ENCODE measurements at regions not wholly inside any gene's neighbourhood (a gene's known extent, or its start where the extent isn't known, plus 50 kb on each side); places are given as distances from the start of the nearest gene placed in this dataset.
"Not testable (repeated sequence)": the region's sequence is repeated elsewhere in the genome, so short reads cannot be mapped to it uniquely, and the experiment has no call there.

DNA sequence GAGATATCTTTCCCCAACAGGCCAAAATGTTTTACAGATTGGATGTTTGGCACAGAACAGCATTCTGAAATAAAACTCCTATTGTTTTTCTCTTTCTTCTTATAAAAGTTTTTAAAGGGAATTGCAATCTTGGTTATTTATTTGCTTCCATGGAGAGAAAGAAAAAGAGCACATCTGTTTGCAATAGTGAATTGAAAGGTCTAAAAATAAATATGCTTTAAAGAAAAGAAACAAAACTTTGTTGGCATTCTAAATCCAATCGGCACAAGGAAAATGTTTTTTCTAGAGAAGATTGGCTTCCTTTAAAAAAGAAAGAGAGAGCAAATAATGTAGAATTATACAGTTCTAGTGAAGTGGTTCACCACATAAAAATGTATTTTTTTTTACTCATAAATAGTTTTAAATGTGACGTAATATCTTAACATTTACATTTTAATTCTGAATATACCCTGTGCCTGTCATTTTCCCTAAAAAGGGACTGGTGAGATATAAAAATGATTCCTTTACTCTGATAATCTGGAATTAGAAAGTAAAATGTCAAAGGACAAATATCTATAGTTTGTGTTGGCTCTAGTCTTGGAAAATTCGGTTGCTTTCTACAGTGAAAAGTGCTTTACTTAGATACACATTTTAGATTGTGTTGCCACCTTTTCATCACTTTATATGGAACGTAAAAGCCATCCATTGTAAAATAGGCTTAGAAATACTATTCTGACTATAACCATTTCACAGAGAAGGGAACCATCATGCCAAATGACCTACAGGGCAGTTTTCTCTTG, 257.4 kb upstream of the CBLB start:
- Mint-ChIP-seq H3K4me1 (peaks cover 9% of the 10 kb centered on the region), H3K36me3 (ENCODE audit: low read depth) (no peaks in the 10 kb centered on the region), H3K4me3 (no peak overlapping the region), H3K9me3 (peaks cover 2% of the 10 kb centered on the region), H3K27ac (no peak overlapping the region), H3K27me3 (no peaks in the 10 kb centered on the region)
- CTCF ChIA-PET = no interaction called here
- POLR2A ChIA-PET = no interaction called here
- no peak for DNase-seq

DNA sequence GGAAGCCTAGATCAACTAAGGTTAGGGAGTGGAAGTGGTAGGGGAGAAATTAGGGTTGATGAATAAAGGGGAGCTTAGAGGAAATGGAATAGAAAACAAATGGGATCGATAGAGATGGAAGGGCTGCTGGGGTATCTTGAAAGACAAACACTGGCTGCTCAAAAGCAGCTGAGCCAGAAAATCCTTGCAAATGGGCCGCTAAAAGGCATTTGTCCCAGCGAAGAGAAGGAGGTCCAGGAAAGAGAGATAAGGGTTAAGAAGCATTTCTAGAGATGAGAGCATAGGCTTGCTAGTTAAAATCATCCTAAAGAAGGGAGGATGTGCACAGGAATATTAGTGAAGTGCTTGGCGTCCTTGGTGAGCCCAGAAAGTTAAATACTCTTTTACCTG, 258.0 kb upstream of the CBLB start:
- H3K4me1 Mint-ChIP-seq = peaks cover 11% of the 10 kb centered on the region
- H3K9me3 Mint-ChIP-seq = peaks cover 2% of the 10 kb centered on the region
- ChIA-PET CTCF (no interaction called here), POLR2A (no interaction called here)
- H3K4me3 Mint-ChIP-seq = no peak overlapping the region
- no peak for DNase-seq
- no peaks in the 10 kb centered on the region for H3K36me3 Mint-ChIP-seq (ENCODE audit: low read depth)
- H3K27me3 Mint-ChIP-seq = no peaks in the 10 kb centered on the region
- H3K27ac Mint-ChIP-seq = no peak overlapping the region

DNA sequence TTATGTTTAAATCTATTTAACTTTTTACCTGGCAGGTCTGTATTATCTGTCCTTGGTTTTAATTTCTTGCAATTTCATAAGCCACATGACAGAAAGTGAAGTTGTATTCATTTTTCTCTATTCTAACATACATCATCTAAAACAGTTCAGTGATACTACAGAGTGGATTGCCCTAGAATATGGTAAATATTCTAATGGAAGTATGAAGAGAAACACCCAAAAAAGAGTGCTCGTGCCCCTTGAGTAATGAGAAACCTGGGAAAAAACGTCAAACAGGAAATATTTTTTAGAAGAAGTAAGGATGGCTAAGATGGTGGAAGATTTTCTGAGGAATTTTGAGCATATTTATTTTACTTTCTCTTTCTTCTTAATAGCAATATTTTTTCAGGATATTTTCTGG, 261.1 kb upstream of the CBLB start:
- no peak for DNase-seq
- CTCF ChIA-PET = no interaction called here
- Mint-ChIP-seq H3K36me3 (ENCODE audit: low read depth) (peaks cover 3% of the 10 kb centered on the region), H3K4me1 (peaks cover 11% of the 10 kb centered on the region), H3K27ac (no peak overlapping the region), H3K4me3 (no peak overlapping the region), H3K9me3 (peaks cover 10% of the 10 kb centered on the region), H3K27me3 (no peaks in the 10 kb centered on the region)
- POLR2A ChIA-PET = no interaction called here

DNA sequence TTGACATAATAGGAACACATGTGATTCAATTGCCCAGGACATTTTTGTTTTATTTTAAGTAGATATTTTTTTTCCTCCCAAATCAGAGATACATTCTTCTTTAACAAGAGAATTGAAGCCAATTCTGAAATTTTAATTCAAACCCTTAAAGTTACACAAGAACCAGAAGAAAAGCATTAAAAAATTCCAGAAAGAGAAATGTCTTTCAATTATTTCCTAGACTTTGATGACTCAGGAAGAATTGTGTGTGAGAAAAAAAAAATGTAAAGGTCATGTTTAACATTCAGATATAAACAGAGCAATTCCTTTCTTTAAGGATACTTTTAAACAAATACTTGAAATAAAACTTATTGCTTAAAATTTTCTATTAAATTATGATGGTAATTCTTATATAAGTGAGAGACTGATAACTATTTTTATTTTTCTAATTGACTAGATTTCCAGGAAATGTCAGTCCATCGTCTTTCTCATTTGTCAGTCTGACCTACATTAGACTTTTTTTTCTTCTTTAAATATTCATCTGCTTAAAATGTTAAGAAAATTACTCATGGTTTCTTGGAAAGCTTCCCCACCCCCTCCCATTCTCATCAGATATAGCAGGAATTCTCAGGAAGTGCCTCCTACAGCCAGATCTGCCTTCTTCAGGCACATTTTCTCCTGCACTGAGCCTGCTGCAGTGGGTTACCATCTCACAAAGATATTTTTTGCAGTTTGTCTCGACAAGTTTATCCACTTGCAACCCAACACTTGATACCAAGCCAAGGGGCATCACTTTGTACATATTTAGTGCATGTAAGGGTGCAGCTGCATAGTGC, 261.8 kb upstream of the CBLB start:
- Mint-ChIP-seq H3K4me1 (peaks cover 11% of the 10 kb centered on the region), H3K9me3 (peaks cover 13% of the 10 kb centered on the region), H3K36me3 (ENCODE audit: low read depth) (peaks cover 3% of the 10 kb centered on the region), H3K27me3 (no peaks in the 10 kb centered on the region), H3K4me3 (no peak overlapping the region), H3K27ac (no peak overlapping the region)
- ChIA-PET CTCF (no interaction called here), POLR2A (no interaction called here)
- DNase-seq = no peak

DNA sequence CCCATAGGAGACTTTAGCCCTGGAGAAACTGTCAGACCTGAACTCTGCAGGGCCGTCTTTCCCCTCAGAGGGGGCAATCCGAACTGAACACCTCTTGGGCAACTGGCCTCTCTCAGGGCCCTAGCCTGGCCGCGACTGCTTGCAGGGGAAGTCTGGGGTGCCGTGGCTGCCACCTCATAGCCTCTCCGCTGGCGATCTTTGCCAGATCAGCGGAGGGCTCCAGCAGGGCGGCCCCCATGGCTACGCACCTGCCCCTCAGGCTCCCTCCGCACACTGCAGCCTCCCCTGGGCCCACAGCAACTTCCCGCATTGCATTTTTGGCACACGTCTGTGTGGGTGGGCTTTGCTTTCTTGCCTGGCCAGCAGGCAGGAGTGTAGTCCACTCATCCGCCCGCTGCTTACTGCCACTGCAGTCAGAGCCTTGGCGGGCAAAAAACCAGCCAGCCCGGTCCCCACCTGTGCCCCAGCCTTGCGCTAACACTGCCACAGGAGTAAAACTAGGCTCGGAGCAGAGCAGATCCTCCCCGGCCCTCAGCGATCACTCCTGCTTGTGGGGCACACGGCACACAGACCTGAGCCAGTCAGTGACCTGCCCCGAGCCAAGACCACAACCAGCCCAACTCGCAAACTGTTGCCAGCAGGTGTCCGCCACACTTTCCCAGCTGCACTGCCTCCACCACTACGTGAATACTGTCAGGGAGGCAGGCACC, 266.8 kb upstream of the CBLB start:
- POLR2A ChIA-PET = no interaction called here
- CTCF ChIA-PET = no interaction called here
- H3K4me1 Mint-ChIP-seq = peaks cover 7% of the 10 kb centered on the region
- no peak overlapping the region for H3K4me3 Mint-ChIP-seq
- H3K9me3 Mint-ChIP-seq = peaks cover 23% of the 10 kb centered on the region
- DNase-seq = no peak
- no peak overlapping the region for H3K27ac Mint-ChIP-seq
- peaks cover 11% of the 10 kb centered on the region for H3K36me3 Mint-ChIP-seq (ENCODE audit: low read depth)
- H3K27me3 Mint-ChIP-seq = no peaks in the 10 kb centered on the region

DNA sequence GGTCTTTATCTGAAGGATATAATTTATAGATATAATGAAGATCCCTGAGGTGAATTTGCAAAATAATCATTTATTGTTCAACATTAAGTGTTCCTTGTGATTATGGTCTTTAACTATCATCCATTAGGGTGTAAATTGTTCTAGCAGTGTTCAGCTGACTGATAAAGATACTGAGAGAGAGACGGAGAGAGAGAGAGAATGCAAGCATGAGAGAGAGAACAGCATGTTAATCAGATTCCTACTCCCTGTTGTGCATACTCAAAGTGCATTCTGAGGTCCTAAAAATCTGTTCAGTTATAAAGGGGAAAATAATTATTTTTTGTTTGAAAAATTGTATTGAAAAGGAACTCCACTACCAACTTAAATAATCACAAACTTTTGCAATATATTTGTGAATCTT, 271.0 kb upstream of the CBLB start:
- H3K36me3 Mint-ChIP-seq (ENCODE audit: low read depth) = peaks cover 8% of the 10 kb centered on the region
- CTCF ChIA-PET = no interaction called here
- H3K4me3 Mint-ChIP-seq = no peak overlapping the region
- H3K27ac Mint-ChIP-seq = no peak overlapping the region
- DNase-seq = no peak
- POLR2A ChIA-PET = no interaction called here
- peaks cover 22% of the 10 kb centered on the region for H3K9me3 Mint-ChIP-seq
- H3K27me3 Mint-ChIP-seq = no peaks in the 10 kb centered on the region
- H3K4me1 Mint-ChIP-seq = no peaks in the 10 kb centered on the region

DNA sequence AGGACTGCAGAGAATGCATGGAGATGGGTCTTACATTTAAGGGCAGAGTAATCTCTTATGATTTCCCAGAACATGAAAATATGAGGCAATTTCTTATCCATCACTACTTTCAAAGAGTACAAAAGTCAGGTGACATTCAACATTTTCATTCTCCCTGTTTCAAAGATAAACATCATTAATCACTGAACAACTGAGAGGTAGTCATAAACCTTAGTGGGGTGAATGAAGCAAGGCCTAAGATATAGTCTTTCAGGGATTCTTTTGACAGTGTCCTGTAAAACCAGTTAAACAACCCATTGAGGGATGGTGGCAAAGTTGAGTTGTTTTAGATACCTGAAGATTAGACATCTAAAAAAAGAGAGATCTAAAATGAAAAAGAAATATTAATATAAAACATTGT, 271.6 kb upstream of the CBLB start:
- no peak overlapping the region for H3K27ac Mint-ChIP-seq
- H3K4me1 Mint-ChIP-seq = no peaks in the 10 kb centered on the region

DNA sequence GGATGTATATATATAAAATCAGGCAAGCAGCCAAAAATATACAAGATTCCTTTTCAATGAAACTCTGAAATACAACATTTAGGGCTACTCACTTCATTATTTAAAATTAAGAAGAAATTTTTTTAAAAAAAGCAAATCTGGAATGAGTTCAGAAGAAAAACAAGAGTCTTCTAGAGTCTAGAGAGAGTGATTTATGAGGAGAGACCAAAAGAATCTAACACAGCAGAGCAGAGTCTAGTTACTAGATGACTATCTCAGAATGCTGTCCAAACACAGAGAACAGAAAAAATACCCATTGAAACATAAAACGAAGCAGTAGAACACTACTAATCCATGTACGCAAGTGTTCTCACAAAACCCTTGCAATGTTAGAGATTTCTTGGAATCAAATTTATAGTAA, 275.2 kb upstream of the CBLB start:
- CTCF ChIA-PET = no interaction called here
- Mint-ChIP-seq H3K27ac (no peak overlapping the region), H3K4me3 (no peak overlapping the region), H3K9me3 (peaks cover 29% of the 10 kb centered on the region), H3K27me3 (no peaks in the 10 kb centered on the region), H3K4me1 (no peaks in the 10 kb centered on the region), H3K36me3 (ENCODE audit: low read depth) (peaks cover 25% of the 10 kb centered on the region)
- POLR2A ChIA-PET = no interaction called here
- no peak for DNase-seq

More for the DNA sequence above, 271.6 kb upstream of the CBLB start:
- peaks cover 11% of the 10 kb centered on the region for H3K36me3 Mint-ChIP-seq (ENCODE audit: low read depth)
- peaks cover 21% of the 10 kb centered on the region for H3K9me3 Mint-ChIP-seq
- ChIA-PET CTCF (no interaction called here), POLR2A (no interaction called here)
- H3K4me3 Mint-ChIP-seq = no peak overlapping the region
- no peaks in the 10 kb centered on the region for H3K27me3 Mint-ChIP-seq
- no peak for DNase-seq

DNA sequence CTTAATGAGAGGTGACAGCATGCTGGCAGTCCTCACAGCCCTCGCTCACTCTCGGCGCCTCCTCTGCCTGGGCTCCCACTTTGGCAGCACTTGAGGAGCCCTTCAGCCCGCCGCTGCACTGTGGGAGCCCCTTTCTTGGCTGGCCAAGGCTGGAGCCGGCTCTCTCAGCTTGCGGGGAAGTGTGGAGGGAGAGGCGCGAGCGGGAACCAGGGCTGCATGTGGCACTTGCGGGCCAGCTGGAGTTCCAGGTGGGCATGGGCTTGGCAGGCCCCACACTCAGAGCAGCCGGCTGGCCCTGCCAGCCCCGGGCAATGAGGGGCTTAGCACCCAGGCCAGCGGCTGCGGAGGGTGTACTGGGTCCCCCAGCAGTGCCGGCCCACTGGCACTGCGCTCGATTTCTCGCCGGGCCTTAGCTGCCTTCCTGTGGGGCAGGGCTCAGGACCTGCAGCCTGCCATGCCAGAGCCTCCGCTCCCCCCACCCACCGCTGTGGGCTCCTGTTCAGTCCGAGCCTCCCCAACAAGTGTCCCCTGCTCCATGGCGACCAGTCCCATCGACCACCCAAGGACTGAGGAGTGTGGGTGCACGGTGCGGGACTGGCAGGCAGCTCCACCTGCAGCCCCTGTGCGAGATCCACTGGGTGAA, 279.7 kb upstream of the CBLB start:
- H3K9me3 Mint-ChIP-seq = peaks cover 38% of the 10 kb centered on the region
- H3K27me3 Mint-ChIP-seq, H3K4me3 Mint-ChIP-seq, DNase-seq, CTCF ChIA-PET, POLR2A ChIA-PET, H3K4me1 Mint-ChIP-seq, H3K27ac Mint-ChIP-seq: not testable (repeated sequence)
- H3K36me3 Mint-ChIP-seq (ENCODE audit: low read depth) = peaks cover 38% of the 10 kb centered on the region

DNA sequence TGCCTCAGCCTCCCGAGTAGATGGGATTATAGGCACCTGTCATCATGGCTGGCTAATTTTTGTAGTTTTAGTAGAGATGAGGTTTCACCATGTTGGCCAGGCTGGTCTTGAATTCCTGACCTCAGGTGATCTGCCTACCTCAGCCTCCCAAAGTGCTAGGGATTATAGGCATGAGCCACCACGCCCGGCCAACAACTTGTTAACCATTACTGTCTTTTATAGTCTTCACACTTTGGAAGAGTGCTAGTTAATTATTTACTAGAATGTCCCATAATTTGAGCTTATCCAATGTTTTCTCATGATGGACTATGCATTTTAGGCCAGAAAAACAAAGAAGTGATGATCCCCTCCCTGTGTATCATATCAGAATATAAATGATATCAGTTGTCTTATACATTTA, 288.6 kb upstream of the CBLB start:
- peaks cover 12% of the 10 kb centered on the region for H3K9me3 Mint-ChIP-seq
- ChIA-PET CTCF (no interaction called here), POLR2A (no interaction called here)
- H3K27me3 Mint-ChIP-seq = no peaks in the 10 kb centered on the region
- peaks cover 6% of the 10 kb centered on the region for H3K36me3 Mint-ChIP-seq (ENCODE audit: low read depth)
- H3K4me1 Mint-ChIP-seq = no peaks in the 10 kb centered on the region
- H3K4me3 Mint-ChIP-seq = no peak overlapping the region
- DNase-seq = no peak
- H3K27ac Mint-ChIP-seq = no peak overlapping the region

DNA sequence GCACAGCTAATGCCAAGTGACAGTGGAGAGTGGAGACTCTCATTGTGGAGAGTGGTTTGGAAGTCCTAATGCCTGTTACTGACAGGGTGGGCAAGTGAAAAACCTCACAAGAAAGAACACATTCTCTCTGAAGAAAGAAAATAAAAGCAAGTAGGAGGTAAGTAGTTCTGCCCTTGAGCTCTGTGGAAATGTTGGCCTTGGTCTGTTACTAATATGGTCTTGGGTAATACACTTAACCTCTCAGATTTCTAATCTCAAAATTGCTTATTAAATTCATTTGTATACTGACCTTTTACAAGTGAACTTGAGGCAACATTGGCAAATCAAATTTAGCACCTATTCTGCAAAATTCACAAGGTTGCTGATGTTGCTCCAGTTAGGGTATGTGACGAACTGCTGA, 291.6 kb upstream of the CBLB start:
- peaks cover 19% of the 10 kb centered on the region for H3K9me3 Mint-ChIP-seq
- POLR2A ChIA-PET = no interaction called here
- no peaks in the 10 kb centered on the region for H3K4me1 Mint-ChIP-seq
- peaks cover 28% of the 10 kb centered on the region for H3K36me3 Mint-ChIP-seq (ENCODE audit: low read depth)
- no peak overlapping the region for H3K27ac Mint-ChIP-seq
- no peaks in the 10 kb centered on the region for H3K27me3 Mint-ChIP-seq
- H3K4me3 Mint-ChIP-seq = no peak overlapping the region
- CTCF ChIA-PET = no interaction called here
- no peak for DNase-seq

DNA sequence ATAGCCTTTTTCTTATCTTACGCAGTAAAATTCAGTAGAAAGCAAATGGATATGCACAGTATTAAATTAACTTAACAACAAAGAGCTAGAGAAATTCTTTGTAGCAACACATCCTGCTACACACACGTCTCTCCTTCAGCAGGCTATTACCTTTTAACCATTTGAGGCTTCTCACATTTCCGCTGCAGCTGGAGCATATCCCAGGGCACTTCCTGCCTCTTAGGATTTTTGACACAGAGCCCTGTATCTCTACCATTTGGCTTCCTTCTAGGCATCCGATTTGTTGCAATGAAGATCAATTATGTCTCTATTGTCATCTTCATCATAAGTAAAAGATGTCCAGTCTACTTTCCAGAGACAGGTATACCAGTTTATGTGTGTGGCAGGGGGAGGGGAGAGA, 292.4 kb upstream of the CBLB start:
- CTCF ChIA-PET = no interaction called here
- Mint-ChIP-seq H3K4me1 (no peaks in the 10 kb centered on the region), H3K27me3 (no peaks in the 10 kb centered on the region), H3K4me3 (no peak overlapping the region), H3K9me3 (peaks cover 18% of the 10 kb centered on the region), H3K27ac (no peak overlapping the region), H3K36me3 (ENCODE audit: low read depth) (peaks cover 31% of the 10 kb centered on the region)
- POLR2A ChIA-PET = no interaction called here
- DNase-seq = no peak

DNA sequence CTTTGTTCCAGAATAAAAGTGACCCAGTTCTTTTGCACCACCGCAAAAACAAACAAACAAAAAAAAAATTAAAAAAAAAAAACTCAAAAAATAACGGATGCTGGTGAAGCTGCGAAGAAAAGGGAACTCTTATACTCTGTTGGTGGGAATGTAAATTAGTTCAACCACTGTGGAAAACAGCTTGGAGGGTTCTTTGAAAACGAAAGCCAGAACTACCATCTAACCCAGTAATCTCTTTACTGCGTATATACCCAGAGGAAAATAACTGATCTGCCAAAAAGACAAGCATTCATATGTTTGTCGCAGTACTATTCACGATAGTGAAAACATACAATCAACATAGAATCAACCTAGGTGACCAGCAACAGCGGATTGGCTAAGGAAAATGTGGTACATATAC, 298.9 kb upstream of the CBLB start:
- ChIA-PET POLR2A (no interaction called here), CTCF (no interaction called here)
- H3K4me1 Mint-ChIP-seq = peaks cover 20% of the 10 kb centered on the region

More for the DNA sequence above, 298.9 kb upstream of the CBLB start:
- H3K27ac Mint-ChIP-seq = no peak overlapping the region
- no peaks in the 10 kb centered on the region for H3K27me3 Mint-ChIP-seq
- no peak overlapping the region for H3K4me3 Mint-ChIP-seq
- peaks cover 18% of the 10 kb centered on the region for H3K9me3 Mint-ChIP-seq
- DNase-seq = no peak
- peaks cover 56% of the 10 kb centered on the region for H3K36me3 Mint-ChIP-seq (ENCODE audit: low read depth)

Data from activated CD4-positive, alpha-beta memory T cell treated with anti-CD3 and anti-CD28 coated beads, Interleukin-2, amount 10 ng/mL, durations not matched to agents 7 days and 5 days (primary cell).